WI38 (cell line): ENCODE measurements at regions not wholly inside any gene's neighbourhood (a gene's known extent, or its start where the extent isn't known, plus 50 kb on each side); places are given as distances from the start of the nearest gene placed in this dataset.
A peak's percentile ranks its signal among the peaks of the same experiment; 100 is the strongest.

ENCODE experiments used
- H3K4me3 ChIP-seq: 2 replicates; pipeline ENCODE4 v1.5.1; 2011; ENCODE audit warnings: low read depth, mild to moderate bottlenecking, control low read depth, low read length
- TF ChIP-seq, protein P1 (sequence below): IDR thresholded peaks from 2 replicates; pipeline ENCODE4 v1.5.1; 2012; ENCODE audit warnings: low read depth, mild to moderate bottlenecking, control low read depth, low read length

DNA sequence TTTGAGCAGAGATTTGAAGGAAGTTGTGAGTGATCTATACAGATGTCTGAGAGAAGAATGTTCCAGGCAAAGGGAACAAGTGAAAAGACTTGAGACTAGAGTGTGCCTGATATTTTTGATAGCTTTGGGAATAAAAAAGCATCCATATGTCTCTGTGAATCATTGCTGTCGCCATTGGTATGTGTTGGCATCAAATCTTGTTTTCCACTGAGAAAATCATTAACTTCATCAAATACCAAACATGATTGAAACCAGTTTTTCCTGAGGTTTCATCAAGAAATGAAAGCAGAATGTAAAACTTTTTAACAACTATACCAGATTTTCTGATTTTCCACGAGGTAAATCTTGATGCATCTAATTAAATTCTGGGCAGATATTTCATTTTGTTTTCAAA lies 862.6 kb downstream of the DIAPH3 start:
- TF ChIP-seq, protein P1, sequence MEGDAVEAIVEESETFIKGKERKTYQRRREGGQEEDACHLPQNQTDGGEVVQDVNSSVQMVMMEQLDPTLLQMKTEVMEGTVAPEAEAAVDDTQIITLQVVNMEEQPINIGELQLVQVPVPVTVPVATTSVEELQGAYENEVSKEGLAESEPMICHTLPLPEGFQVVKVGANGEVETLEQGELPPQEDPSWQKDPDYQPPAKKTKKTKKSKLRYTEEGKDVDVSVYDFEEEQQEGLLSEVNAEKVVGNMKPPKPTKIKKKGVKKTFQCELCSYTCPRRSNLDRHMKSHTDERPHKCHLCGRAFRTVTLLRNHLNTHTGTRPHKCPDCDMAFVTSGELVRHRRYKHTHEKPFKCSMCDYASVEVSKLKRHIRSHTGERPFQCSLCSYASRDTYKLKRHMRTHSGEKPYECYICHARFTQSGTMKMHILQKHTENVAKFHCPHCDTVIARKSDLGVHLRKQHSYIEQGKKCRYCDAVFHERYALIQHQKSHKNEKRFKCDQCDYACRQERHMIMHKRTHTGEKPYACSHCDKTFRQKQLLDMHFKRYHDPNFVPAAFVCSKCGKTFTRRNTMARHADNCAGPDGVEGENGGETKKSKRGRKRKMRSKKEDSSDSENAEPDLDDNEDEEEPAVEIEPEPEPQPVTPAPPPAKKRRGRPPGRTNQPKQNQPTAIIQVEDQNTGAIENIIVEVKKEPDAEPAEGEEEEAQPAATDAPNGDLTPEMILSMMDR = no peak
- H3K4me3 ChIP-seq = no peak overlapping the region

DNA sequence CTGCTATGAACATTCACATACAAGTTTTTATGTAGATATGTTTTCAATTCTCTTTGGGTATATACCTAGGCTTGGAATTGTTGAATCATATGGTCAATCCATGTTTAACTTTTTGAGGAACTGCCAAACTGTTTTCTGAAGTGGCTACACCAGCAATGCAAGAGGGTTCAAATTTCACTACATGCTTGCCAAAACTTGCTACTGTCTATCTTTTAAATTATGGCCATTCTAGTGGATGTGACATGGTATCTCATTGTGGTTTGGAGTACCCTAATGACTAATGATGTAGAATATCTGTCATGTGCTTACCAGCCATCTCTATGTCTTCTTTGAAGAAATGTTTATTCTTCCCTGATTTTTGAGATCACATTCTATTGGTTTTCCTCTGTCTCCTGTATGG lies 860.3 kb downstream of the DIAPH3 start:
- H3K4me3 ChIP-seq = no peak overlapping the region
- TF ChIP-seq, protein P1 = no peak

DNA sequence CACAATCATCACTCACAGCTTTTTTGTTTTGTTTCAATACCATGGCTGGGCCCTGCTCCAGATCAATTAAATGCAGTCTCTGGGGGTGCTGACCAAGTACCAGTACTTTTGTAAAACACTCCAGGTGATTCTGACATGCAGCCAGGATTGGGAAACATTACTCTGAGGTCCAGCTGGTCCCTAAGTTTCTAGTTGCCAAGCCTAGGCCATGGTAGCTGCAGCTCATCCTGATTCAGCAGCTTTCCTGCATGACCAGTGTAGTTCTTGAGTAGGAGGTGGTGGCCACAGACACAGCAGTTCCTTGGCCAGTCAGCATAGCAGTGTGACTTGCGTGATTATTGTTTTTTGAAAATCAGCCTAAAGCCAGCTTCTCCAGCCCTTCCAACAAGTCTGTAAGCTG lies 859.1 kb downstream of the DIAPH3 start:
- no peak overlapping the region for H3K4me3 ChIP-seq
- TF ChIP-seq, protein P1 = no peak

DNA sequence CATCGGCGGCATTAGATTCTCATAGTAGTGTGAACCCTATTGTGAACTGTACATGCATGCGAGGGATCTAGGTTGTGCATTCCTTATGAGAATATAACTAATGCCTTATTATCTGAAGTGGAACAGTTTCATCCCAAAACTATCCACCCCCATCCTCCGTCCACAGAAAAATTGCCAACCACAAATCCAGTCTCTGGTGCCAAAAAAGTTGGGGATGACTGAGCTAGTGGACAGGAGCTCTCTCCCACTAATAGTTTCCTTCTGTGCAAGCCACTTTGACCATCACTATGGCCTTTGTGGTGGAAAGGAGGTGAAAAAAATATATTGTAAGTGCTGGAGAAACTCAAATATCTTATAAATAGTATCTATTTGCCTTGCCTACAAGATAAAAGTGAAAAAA lies 857.8 kb downstream of the DIAPH3 start:
- TF ChIP-seq, protein P1 = no peak
- H3K4me3 ChIP-seq = no peak overlapping the region

DNA sequence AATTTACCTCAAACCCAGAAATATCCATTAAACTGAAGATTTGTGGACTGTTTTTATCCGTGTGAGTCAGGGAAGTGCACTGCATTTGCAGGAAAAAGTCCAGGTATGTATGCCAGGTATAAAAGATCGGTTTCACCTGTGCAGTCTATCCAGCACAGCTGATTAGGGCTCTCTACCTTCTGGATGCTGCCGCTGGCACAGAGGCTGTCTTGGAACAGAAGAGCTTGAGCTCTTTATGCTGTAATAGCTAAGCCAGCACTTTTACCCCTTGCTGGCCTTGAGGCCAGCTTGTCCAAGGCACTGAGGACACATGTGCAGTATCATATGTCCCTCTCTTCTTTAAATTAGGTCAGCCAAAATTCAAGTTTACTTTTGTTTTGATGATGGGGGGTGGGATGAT lies 851.0 kb downstream of the DIAPH3 start:
- TF ChIP-seq, protein P1 = no peak
- no peak overlapping the region for H3K4me3 ChIP-seq

DNA sequence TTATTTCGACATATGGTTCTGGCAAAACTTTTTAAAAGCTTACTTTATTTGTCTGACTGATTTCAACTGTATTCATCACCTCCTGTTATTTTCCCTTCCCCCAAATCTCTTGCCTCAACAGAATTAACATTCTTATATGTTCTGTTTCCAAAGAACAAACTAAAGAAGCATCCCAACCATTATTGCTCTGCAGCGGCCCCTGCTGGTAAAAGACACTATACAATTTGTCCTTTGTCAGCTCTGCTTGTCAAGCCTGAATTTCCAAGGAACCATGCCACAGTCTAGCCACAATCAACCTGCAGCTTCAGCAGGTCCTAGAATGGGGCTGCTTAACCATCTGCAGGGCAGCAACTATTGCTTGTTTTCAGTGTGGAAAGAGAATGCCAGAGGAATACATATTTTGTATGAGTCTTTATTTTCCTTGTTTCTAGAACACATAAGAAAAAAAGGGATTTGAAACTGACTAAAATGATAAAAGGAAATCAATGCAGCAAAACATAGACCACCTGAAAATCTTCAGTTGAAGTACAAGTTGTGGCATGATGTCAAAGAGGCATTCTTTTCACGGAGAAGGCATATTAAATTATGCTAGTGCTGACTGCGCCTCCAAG lies 845.3 kb downstream of the DIAPH3 start:
- TF ChIP-seq, protein P1 = peak; percentile 62
- H3K4me3 ChIP-seq = no peak overlapping the region

DNA sequence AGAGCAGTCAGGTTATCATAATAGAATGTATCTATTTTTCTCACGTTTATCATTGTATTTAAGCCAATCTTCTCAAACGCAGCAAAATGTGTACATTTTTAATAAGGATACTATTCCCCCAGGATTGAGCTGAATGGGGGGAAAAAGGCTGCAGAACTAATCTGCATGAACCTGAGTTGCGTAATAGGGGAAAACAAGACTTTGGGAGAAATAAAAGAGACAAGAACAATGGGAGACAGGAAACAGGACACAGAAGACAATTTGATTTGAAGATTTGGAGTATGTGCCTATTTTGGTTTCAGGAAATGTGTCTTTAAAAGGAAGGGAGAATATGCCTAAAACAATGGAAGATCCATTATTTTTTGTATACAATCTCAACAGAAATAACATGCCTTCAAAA lies 844.5 kb downstream of the DIAPH3 start:
- TF ChIP-seq, protein P1 = no peak

More for the DNA sequence above, 844.5 kb downstream of the DIAPH3 start:
- no peak overlapping the region for H3K4me3 ChIP-seq
